Nephron progenitor cell (in vitro differentiated cells): ENCODE measurements at regions not wholly inside any gene's neighbourhood (a gene's known extent, or its start where the extent isn't known, plus 50 kb on each side); places are given as distances from the start of the nearest gene placed in this dataset.

Experiments used
- DNase-seq: peaks from one replicate; pipeline ENCODE4 v3.0.0; 2021
- H3K27ac Mint-ChIP-seq: 2 replicates; pipeline ENCODE4 v1.8.0; 2021; ENCODE audit warnings: mild to moderate bottlenecking, moderate library complexity, mixed read lengths
- H3K27me3 Mint-ChIP-seq: 2 replicates; pipeline ENCODE4 v1.8.0; 2021; ENCODE audit warnings: mild to moderate bottlenecking, low read depth, mixed read lengths; ENCODE audit not compliant: poor library complexity
- H3K36me3 Mint-ChIP-seq: 2 replicates; pipeline ENCODE4 v1.8.0; 2021; ENCODE audit warnings: low read depth, mixed read lengths
- H3K4me1 Mint-ChIP-seq: 2 replicates; pipeline ENCODE4 v1.8.0; 2021; ENCODE audit warnings: mixed read lengths
- H3K4me3 Mint-ChIP-seq: 2 replicates; pipeline ENCODE4 v1.8.0; 2021; ENCODE audit warnings: mild to moderate bottlenecking, moderate library complexity, mixed read lengths
- H3K9me3 Mint-ChIP-seq: 2 replicates; pipeline ENCODE4 v1.8.0; 2021; ENCODE audit warnings: mild to moderate bottlenecking, moderate library complexity, mixed read lengths
- TF ChIP-seq, protein P1 (sequence below): fragments of 200-600 bp; sonication (generic); IDR thresholded peaks from 2 replicates; pipeline ENCODE4 v1.5.0; 2021; ENCODE audit warnings: antibody characterized with exemption

- peaks cover 1% of the 10 kb centered on the region for H3K4me1 Mint-ChIP-seq
- no peak overlapping the region for H3K4me3 Mint-ChIP-seq
- H3K27ac Mint-ChIP-seq, result no peak overlapping the region
- peaks cover 9% of the 10 kb centered on the region for H3K9me3 Mint-ChIP-seq
- TF ChIP-seq, protein P1, sequence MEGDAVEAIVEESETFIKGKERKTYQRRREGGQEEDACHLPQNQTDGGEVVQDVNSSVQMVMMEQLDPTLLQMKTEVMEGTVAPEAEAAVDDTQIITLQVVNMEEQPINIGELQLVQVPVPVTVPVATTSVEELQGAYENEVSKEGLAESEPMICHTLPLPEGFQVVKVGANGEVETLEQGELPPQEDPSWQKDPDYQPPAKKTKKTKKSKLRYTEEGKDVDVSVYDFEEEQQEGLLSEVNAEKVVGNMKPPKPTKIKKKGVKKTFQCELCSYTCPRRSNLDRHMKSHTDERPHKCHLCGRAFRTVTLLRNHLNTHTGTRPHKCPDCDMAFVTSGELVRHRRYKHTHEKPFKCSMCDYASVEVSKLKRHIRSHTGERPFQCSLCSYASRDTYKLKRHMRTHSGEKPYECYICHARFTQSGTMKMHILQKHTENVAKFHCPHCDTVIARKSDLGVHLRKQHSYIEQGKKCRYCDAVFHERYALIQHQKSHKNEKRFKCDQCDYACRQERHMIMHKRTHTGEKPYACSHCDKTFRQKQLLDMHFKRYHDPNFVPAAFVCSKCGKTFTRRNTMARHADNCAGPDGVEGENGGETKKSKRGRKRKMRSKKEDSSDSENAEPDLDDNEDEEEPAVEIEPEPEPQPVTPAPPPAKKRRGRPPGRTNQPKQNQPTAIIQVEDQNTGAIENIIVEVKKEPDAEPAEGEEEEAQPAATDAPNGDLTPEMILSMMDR, result no peak
- DNase-seq, result no peak
- peaks cover 12% of the 10 kb centered on the region for H3K27me3 Mint-ChIP-seq
- no peaks in the 10 kb centered on the region for H3K36me3 Mint-ChIP-seq
Measured at GRCh38 chr4:85142451-85142850, 176.0 kb upstream of the WDFY3 start.

DNA sequence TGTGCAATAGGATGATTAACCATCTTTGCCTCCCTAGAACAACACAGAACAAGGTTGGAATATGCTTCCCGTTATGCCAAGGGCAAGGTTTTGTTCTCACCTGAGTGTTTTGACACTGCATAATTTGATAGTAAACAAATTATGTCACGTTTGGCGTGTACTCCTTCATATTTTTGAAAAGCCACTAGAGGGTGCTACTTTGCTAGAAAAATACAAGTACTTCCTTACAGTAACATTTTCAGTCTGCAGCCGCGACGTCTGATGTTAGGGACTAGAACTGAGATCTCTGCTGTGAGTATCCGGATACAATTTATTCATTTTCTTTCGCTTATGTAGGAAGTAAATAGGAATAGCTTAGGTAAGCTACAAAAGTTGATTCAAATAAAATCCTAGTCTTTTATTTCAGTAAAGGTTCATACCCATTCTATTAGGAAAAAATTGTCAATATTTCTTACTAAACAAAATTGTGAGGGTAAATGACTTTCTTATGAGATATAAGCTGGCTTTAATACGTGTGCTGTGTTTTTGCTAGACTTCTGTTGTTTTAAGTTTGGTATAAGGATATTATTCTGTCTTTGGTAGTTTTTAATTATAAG lies 181.1 kb upstream of the WDFY3 start:
- peak; percentile 35 for DNase-seq
- Mint-ChIP-seq H3K36me3 (no peaks in the 10 kb centered on the region), H3K4me3 (no peak overlapping the region), H3K9me3 (no peaks in the 10 kb centered on the region), H3K27me3 (peaks cover 9% of the 10 kb centered on the region), H3K27ac (no peak overlapping the region), H3K4me1 (peaks cover 5% of the 10 kb centered on the region)
- TF ChIP-seq, protein P1, result peak; percentile 67

DNA sequence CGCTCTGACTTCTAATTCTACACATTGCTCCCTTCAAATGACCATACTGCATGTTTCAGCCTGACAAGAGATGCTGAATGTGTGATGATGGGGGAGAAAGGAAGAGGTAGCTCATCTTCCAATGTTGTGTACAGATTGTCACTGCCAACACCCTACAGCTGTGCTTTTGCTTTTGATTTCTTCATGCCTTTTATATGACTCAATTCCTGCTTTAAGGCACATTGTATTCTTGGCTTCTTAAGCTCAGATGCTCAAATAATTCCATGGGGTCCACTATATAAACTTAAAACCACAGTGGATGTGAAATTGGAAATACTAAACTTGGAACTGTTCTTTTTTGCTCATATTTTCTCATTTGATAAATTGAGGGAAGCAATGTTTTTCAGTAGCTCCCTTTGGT lies 183.2 kb upstream of the WDFY3 start:
- Mint-ChIP-seq H3K27me3 (peaks cover 5% of the 10 kb centered on the region), H3K4me1 (peaks cover 5% of the 10 kb centered on the region), H3K27ac (no peak overlapping the region), H3K36me3 (no peaks in the 10 kb centered on the region), H3K9me3 (no peaks in the 10 kb centered on the region), H3K4me3 (no peak overlapping the region)
- TF ChIP-seq, protein P1, result no peak
- DNase-seq, result no peak

- no peaks in the 10 kb centered on the region for H3K36me3 Mint-ChIP-seq
Measured at GRCh38 chr4:85151371-85151770, 184.9 kb upstream of the WDFY3 start.

GRCh38 chr4:85151786-85152185 lies 185.3 kb upstream of the WDFY3 start:
- TF ChIP-seq, protein P1, result no peak

More at GRCh38 chr4:85151371-85151770, 184.9 kb upstream of the WDFY3 start:
- H3K4me1 Mint-ChIP-seq, result peaks cover 5% of the 10 kb centered on the region
- H3K4me3 Mint-ChIP-seq, result no peak overlapping the region
- no peak for DNase-seq
- H3K9me3 Mint-ChIP-seq, result no peaks in the 10 kb centered on the region
- TF ChIP-seq, protein P1, result no peak
- H3K27me3 Mint-ChIP-seq, result peaks cover 4% of the 10 kb centered on the region
- no peak overlapping the region for H3K27ac Mint-ChIP-seq

GRCh38 chr4:85152480-85152879 lies 186.0 kb upstream of the WDFY3 start:
- Mint-ChIP-seq H3K4me1 (peaks cover 4% of the 10 kb centered on the region), H3K9me3 (no peaks in the 10 kb centered on the region), H3K27me3 (peaks cover 4% of the 10 kb centered on the region), H3K27ac (no peak overlapping the region), H3K36me3 (no peaks in the 10 kb centered on the region), H3K4me3 (no peak overlapping the region)
- TF ChIP-seq, protein P1, result no peak
- DNase-seq, result no peak

More at GRCh38 chr4:85151786-85152185, 185.3 kb upstream of the WDFY3 start:
- Mint-ChIP-seq H3K27ac (no peak overlapping the region), H3K4me3 (no peak overlapping the region), H3K4me1 (peaks cover 5% of the 10 kb centered on the region), H3K36me3 (no peaks in the 10 kb centered on the region), H3K27me3 (peaks cover 4% of the 10 kb centered on the region), H3K9me3 (no peaks in the 10 kb centered on the region)
- no peak for DNase-seq
